Ishikawa (cell line): ENCODE measurements at regions not wholly inside any gene's neighbourhood (a gene's known extent, or its start where the extent isn't known, plus 50 kb on each side); places are given as distances from the start of the nearest gene placed in this dataset.

Experiments used
- CEBPB ChIP-seq: IDR thresholded peaks from 2 replicates; pipeline ENCODE4 v1.6.1; 2012
- CREB1 ChIP-seq: IDR thresholded peaks from 2 replicates; pipeline ENCODE4 v1.6.1; 2012; ENCODE audit warnings: low read depth
- EGR1 ChIP-seq: IDR thresholded peaks from 2 replicates; pipeline ENCODE4 v1.6.1; 2012
- EP300 ChIP-seq: IDR thresholded peaks from 2 replicates; pipeline ENCODE4 v1.6.1; 2012; ENCODE audit warnings: borderline replicate concordance
- FOXM1 ChIP-seq: IDR thresholded peaks from 2 replicates; pipeline ENCODE4 v1.6.1; 2012; ENCODE audit warnings: low read depth, borderline replicate concordance
- NFIC ChIP-seq: IDR thresholded peaks from 2 replicates; pipeline ENCODE4 v1.6.1; 2012
- RAD21 ChIP-seq: IDR thresholded peaks from 2 replicates; pipeline ENCODE4 v1.6.1; 2012; ENCODE audit warnings: low read depth
- TAF1 ChIP-seq: IDR thresholded peaks from 2 replicates; pipeline ENCODE4 v1.6.1; 2012; ENCODE audit warnings: low read depth, mild to moderate bottlenecking
- TCF12 ChIP-seq: IDR thresholded peaks from 2 replicates; pipeline ENCODE4 v1.6.1; 2012; ENCODE audit warnings: low read depth
- TEAD4 ChIP-seq: IDR thresholded peaks from 2 replicates; pipeline ENCODE4 v1.6.1; 2012
- YY1 ChIP-seq: IDR thresholded peaks from 2 replicates; pipeline ENCODE4 v1.6.1; 2012; ENCODE audit warnings: low read depth
- ZBTB7A ChIP-seq: IDR thresholded peaks from 2 replicates; pipeline ENCODE4 v1.6.1; 2012; ENCODE audit warnings: low read depth
- TF ChIP-seq, protein P1 (sequence below): IDR thresholded peaks from 2 replicates; pipeline ENCODE4 v1.6.1; 2012; ENCODE audit warnings: low read depth, mild to moderate bottlenecking
- TF ChIP-seq, protein P2 (sequence below): IDR thresholded peaks from 2 replicates; pipeline ENCODE4 v1.6.1; 2012
- TF ChIP-seq, protein P3 (sequence below): IDR thresholded peaks from 2 replicates; pipeline ENCODE4 v1.6.1; 2012

DNA sequence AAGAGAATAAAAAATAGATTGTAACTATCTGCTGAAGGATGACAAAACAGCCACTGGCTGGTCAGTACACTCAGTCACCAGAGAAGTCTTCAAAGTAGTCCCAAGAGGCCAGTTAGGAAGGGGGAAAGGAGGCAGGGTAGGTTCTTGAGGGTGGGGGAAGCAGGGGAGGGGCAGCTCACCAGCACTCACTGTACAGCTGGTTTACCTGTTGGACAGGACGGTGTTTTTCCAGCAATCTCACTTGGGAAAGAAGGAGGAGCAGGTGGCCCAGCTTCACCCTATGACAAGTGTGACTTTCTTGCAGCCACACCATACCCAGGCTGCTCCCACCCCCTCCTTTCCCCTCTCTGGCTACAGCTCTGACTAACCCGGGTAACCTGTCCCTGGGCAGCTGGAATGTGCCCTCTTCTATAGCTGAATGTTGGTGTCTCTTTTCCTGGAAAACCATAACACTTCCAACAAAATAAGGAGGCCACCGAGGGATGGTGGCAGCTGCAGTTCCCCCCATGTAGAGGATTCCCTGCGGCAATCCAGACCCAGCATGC is 203.4 kb upstream of the NSMCE3 start:
- TF ChIP-seq, protein P1, sequence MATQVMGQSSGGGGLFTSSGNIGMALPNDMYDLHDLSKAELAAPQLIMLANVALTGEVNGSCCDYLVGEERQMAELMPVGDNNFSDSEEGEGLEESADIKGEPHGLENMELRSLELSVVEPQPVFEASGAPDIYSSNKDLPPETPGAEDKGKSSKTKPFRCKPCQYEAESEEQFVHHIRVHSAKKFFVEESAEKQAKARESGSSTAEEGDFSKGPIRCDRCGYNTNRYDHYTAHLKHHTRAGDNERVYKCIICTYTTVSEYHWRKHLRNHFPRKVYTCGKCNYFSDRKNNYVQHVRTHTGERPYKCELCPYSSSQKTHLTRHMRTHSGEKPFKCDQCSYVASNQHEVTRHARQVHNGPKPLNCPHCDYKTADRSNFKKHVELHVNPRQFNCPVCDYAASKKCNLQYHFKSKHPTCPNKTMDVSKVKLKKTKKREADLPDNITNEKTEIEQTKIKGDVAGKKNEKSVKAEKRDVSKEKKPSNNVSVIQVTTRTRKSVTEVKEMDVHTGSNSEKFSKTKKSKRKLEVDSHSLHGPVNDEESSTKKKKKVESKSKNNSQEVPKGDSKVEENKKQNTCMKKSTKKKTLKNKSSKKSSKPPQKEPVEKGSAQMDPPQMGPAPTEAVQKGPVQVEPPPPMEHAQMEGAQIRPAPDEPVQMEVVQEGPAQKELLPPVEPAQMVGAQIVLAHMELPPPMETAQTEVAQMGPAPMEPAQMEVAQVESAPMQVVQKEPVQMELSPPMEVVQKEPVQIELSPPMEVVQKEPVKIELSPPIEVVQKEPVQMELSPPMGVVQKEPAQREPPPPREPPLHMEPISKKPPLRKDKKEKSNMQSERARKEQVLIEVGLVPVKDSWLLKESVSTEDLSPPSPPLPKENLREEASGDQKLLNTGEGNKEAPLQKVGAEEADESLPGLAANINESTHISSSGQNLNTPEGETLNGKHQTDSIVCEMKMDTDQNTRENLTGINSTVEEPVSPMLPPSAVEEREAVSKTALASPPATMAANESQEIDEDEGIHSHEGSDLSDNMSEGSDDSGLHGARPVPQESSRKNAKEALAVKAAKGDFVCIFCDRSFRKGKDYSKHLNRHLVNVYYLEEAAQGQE, result no peak
- TF ChIP-seq TCF12, result no peak
- no peak for TF ChIP-seq CEBPB
- TF ChIP-seq TAF1, result no peak
- TF ChIP-seq EGR1, result no peak
- TF ChIP-seq CREB1, result no peak
- no peak for TF ChIP-seq TEAD4
- TF ChIP-seq YY1, result no peak
- TF ChIP-seq, protein P2, sequence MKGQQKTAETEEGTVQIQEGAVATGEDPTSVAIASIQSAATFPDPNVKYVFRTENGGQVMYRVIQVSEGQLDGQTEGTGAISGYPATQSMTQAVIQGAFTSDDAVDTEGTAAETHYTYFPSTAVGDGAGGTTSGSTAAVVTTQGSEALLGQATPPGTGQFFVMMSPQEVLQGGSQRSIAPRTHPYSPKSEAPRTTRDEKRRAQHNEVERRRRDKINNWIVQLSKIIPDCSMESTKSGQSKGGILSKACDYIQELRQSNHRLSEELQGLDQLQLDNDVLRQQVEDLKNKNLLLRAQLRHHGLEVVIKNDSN, result no peak
- TF ChIP-seq ZBTB7A, result no peak
- TF ChIP-seq, protein P3, sequence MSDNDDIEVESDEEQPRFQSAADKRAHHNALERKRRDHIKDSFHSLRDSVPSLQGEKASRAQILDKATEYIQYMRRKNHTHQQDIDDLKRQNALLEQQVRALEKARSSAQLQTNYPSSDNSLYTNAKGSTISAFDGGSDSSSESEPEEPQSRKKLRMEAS, result no peak
- no peak for TF ChIP-seq EP300
- no peak for TF ChIP-seq RAD21
- TF ChIP-seq NFIC, result no peak
- no peak for TF ChIP-seq FOXM1

DNA sequence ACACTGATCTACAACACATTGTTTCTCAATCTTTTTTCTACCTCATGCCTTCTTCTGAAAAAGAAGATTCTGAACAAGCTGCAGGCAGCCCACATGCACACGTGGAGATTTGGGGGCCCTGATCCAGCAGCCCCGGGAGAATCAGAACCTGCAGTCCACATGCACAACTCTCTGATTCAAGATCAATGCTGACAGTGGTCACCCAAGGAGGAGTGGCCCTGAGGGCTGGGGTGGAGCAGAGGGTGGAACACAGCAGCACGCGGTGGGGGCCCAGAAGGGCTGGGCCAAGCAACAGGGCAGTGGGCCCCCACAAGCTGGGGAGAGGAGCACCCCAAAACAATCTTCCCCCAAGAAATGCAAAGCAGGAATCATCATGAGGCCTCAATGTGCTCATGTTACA is 202.1 kb upstream of the NSMCE3 start:
- TF ChIP-seq RAD21 (no peak), CEBPB (no peak), CREB1 (no peak), TAF1 (no peak), EGR1 (no peak), TEAD4 (no peak), ZBTB7A (no peak), FOXM1 (no peak), EP300 (no peak)
- TF ChIP-seq, protein P2, result no peak
- TF ChIP-seq, protein P3, result no peak
- TF ChIP-seq, protein P1, result no peak

DNA sequence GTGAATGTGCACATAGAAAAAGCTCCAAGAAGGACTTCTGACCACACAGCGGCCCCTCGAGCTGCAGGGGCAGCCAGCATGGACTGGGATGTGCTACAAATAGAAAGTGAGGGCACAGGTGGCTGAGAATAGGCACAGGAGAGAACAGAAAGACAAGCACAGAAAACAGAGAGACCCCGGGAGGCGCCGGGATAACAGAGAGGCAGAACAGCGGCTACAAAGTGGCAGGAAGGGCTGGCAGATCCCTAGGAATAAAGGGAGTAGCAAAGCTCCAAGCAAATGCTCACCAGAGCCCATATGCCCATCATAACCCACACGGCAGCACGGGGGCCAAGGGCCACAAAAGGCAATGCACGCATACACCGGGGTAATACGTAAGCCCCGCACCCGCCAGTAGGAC is 201.7 kb upstream of the NSMCE3 start:
- TF ChIP-seq NFIC (no peak), FOXM1 (no peak), TAF1 (no peak)

DNA sequence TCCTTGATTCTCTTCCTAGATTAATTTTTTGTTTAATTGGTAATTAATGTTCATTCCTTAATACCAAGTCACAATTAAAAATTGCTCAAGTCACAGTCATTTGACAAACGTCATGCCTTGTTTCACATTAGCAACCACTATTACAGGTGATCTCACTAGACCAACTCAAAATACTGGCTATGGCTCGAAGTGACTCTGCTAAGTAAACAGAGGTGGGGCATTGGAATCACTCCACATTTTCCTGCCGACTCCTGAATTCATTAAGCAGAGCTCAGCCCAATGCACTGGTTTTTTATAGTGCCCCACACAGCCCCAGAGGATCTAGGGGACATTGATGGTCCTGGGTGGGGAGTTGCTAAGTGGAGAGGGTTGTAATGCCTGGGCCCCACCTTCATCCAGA is 201.2 kb upstream of the NSMCE3 start:
- no peak for TF ChIP-seq YY1
- TF ChIP-seq RAD21, result no peak
- no peak for TF ChIP-seq FOXM1
- TF ChIP-seq ZBTB7A, result no peak
- TF ChIP-seq, protein P1, result no peak
- no peak for TF ChIP-seq CREB1
- TF ChIP-seq EGR1, result no peak

DNA sequence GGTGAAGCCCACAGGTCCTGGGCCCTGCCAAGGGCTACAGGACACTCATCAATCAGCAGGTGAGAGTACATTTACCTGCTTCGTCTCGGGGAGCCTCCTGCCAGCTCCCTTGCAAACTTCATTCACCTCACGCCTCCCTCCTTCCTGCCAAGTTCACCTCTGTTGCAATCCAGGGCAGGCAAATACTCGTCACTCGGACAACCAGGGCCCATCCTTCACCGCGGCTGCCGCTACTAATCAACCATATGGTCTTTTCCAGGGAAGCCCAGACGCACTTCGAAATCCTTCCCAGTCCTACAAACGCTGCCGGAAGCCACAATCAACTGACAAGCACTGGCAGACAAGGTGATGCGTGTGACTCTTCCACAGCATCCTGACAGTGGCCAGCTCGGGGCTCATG is 200.7 kb upstream of the NSMCE3 start:
- TF ChIP-seq CREB1, result no peak
- TF ChIP-seq EGR1, result no peak
- TF ChIP-seq, protein P2, result no peak
- no peak for TF ChIP-seq TEAD4
- no peak for TF ChIP-seq TCF12
- TF ChIP-seq, protein P1, result no peak
- no peak for TF ChIP-seq NFIC
